Suppressor macrophage treated with lipopolysaccharide for 4 hours (primary cell): ENCODE measurements at regions not wholly inside any gene's neighbourhood (a gene's known extent, or its start where the extent isn't known, plus 50 kb on each side); places are given as distances from the start of the nearest gene placed in this dataset.

Source experiments
- DNase-seq: peaks from one replicate; pipeline ENCODE4 v3.0.0-alpha.2; 2020

- DNase-seq, result no peak
Observed at GRCh38 chr17:77737442-77738265, 220.8 kb upstream of the TNRC6C start.

- DNase-seq, result no peak
Observed at GRCh38 chr17:77738751-77739531, 219.6 kb upstream of the TNRC6C start.

GRCh38 chr17:77740481-77740880, 218.0 kb upstream of the TNRC6C start:
- no peak for DNase-seq

- peak; percentile 45 for DNase-seq
Observed at GRCh38 chr17:77741109-77741508, 217.4 kb upstream of the TNRC6C start.

GRCh38 chr17:77742579-77742978, 215.9 kb upstream of the TNRC6C start:
- no peak for DNase-seq

GRCh38 chr17:77744066-77744988, 214.2 kb upstream of the TNRC6C start:
- no peak for DNase-seq

GRCh38 chr17:77745702-77746101, 212.8 kb upstream of the TNRC6C start:
- DNase-seq, result no peak

- no peak for DNase-seq
Observed at GRCh38 chr17:77746393-77746792, 212.1 kb upstream of the TNRC6C start.

GRCh38 chr17:77746896-77747554, 211.5 kb upstream of the TNRC6C start:
- DNase-seq, result no peak

- no peak for DNase-seq
Observed at GRCh38 chr17:77748436-77748835, 210.1 kb upstream of the TNRC6C start.

GRCh38 chr17:77749321-77749751, 209.2 kb upstream of the TNRC6C start:
- no peak for DNase-seq

- no peak for DNase-seq
Observed at GRCh38 chr17:77749989-77750388, 208.5 kb upstream of the TNRC6C start.

- DNase-seq, result no peak
Observed at GRCh38 chr17:77750427-77751043, 208.0 kb upstream of the TNRC6C start.

- DNase-seq, result no peak
Observed at GRCh38 chr17:77753246-77753645, 205.3 kb upstream of the TNRC6C start.

- DNase-seq, result no peak
Observed at GRCh38 chr17:77753691-77754245, 204.7 kb upstream of the TNRC6C start.

GRCh38 chr17:77754956-77755355, 203.5 kb upstream of the TNRC6C start:
- no peak for DNase-seq

- no peak for DNase-seq
Observed at GRCh38 chr17:77755410-77755963, 203.0 kb upstream of the TNRC6C start.

GRCh38 chr17:77756028-77756427, 202.5 kb upstream of the TNRC6C start:
- DNase-seq, result no peak

- no peak for DNase-seq
Observed at GRCh38 chr17:77756846-77757560, 201.5 kb upstream of the TNRC6C start.

GRCh38 chr17:77757561-77757898, 201.0 kb upstream of the TNRC6C start:
- no peak for DNase-seq

- DNase-seq, result no peak
Observed at GRCh38 chr17:77763023-77763422, 195.5 kb upstream of the TNRC6C start.
